LNCaP clone FGC (cell line): ENCODE measurements at regions not wholly inside any gene's neighbourhood (a gene's known extent, or its start where the extent isn't known, plus 50 kb on each side); places are given as distances from the start of the nearest gene placed in this dataset.

Experiments
- DNase-seq: peaks from one replicate; pipeline ENCODE4 v3.0.0-alpha.2; 2011; ENCODE audit warnings: low read depth
- H3K4me3 ChIP-seq: 2 replicates; pipeline ENCODE4 v1.5.1; 2011; ENCODE audit warnings: mild to moderate bottlenecking, low read depth, low read length, control low read depth
- CTCF ChIP-seq: IDR thresholded peaks from 2 replicates; pipeline ENCODE4 v1.5.1; 2012; ENCODE audit warnings: mild to moderate bottlenecking; ENCODE audit not compliant: control insufficient read depth, insufficient read depth; ENCODE audit errors: extremely low read depth

- no peak overlapping the region for H3K4me3 ChIP-seq
- no peak for DNase-seq
- no peak for TF ChIP-seq CTCF
Measured at GRCh38 chr18:29540548-29540947, 1363.6 kb upstream of the CDH2 start.

GRCh38 chr18:29531746-29532145 lies 1354.8 kb upstream of the CDH2 start:
- DNase-seq: no peak
- H3K4me3 ChIP-seq: no peak overlapping the region
- TF ChIP-seq CTCF: no peak

GRCh38 chr18:29523371-29523770 lies 1346.4 kb upstream of the CDH2 start:
- TF ChIP-seq CTCF: no peak
- DNase-seq: no peak
- no peak overlapping the region for H3K4me3 ChIP-seq

- TF ChIP-seq CTCF: no peak
- no peak for DNase-seq
- H3K4me3 ChIP-seq: no peak overlapping the region
Measured at GRCh38 chr18:29512761-29513160, 1335.8 kb upstream of the CDH2 start.

- no peak overlapping the region for H3K4me3 ChIP-seq
- no peak for DNase-seq
- no peak for TF ChIP-seq CTCF
Measured at GRCh38 chr18:29512203-29512602, 1335.3 kb upstream of the CDH2 start.

- no peak for TF ChIP-seq CTCF
- DNase-seq: no peak
Measured at GRCh38 chr18:29501952-29502351, 1325.0 kb upstream of the CDH2 start.

GRCh38 chr18:29496152-29496680 lies 1319.3 kb upstream of the CDH2 start:
- H3K4me3 ChIP-seq: no peak overlapping the region
- TF ChIP-seq CTCF: no peak
- no peak for DNase-seq

More at GRCh38 chr18:29501952-29502351, 1325.0 kb upstream of the CDH2 start:
- no peak overlapping the region for H3K4me3 ChIP-seq
